Left renal cortex interstitium (tissue), 4 donors: ENCODE measurements at regions not wholly inside any gene's neighbourhood (a gene's known extent, or its start where the extent isn't known, plus 50 kb on each side); places are given as distances from the start of the nearest gene placed in this dataset.
"Not testable (repeated sequence)": the region's sequence is repeated elsewhere in the genome, so short reads cannot be mapped to it uniquely, and the experiment has no call there.

ENCODE experiments used
- DNase-seq, 4 donors: peaks; one replicate each; pipeline ENCODE4 v3.0.0-alpha.2; 2013; ENCODE audit warnings: low read depth in 4 of 4, low spot score in 2 of 4, missing footprints in 1 of 4

DNA sequence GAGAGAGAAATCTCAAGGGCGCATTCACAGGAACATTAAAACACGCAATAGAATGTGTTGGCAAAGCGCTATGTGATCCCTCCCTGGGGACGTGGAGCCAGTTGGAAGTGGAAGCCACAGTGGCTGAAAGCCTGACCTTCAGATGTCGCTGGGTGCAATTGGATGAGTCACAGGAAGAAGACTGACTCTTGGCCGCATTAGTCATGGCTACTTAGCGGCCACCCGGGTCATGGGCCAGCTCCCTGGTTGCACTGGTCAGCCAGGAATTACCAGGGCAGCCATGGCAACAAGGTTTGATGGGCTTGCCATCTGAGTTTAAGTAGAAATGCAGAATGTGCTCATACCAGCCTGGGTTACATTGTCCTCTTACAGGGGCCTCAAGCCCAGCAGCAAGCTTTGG is 231.2 kb upstream of the FRG2C start:
- not testable (repeated sequence) for DNase-seq

DNA sequence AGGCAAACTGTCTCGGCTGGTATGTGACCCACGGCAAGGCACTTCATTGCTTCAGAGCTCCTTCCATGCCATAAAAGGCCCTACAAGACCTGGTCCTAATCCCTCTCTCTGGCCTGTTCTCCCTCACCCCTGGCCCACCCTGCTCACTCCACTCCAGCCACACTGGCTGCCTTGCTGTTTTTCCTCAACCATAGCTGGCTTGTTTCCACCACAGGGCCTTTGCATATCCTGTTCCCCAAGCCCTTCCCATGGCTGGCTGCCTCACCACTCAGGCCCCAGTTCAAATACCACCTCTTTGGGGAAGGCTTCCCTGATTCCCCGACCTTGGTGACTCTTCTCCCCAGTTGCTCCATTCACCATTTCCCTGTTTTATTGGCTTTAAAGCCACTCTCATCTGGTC is 230.8 kb upstream of the FRG2C start:
- DNase-seq = not testable (repeated sequence)

DNA sequence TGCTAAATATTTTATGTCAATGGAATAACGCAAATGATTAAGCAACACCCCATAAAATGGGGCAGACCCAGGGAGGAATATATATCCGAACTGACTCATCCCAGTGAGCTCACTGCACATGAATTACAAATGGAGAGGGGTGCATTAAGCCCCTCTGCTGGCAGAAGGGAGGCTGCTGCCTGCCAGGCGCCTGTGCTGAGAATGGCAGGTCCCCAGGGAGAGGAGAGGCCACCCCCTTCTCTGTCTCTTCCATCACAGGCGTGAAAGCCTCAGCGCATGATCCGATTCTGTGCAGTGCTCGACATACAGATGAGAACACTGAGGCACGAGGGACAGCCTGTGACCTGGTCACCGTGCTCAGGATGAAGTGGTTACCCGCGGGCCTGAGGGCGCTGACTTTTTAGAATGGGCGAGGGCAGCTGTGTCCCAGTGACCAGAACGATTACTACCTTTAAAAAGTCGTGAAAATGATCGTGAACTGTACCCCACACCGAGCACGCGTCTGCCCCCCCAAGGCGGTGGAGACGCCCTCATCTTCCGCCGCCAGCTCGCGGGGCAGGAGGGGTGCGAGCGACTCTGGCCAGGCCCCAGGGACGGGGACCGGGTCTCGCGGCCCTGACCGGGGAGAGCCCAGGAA is 229.7 kb upstream of the FRG2C start:
- not testable (repeated sequence) for DNase-seq

DNA sequence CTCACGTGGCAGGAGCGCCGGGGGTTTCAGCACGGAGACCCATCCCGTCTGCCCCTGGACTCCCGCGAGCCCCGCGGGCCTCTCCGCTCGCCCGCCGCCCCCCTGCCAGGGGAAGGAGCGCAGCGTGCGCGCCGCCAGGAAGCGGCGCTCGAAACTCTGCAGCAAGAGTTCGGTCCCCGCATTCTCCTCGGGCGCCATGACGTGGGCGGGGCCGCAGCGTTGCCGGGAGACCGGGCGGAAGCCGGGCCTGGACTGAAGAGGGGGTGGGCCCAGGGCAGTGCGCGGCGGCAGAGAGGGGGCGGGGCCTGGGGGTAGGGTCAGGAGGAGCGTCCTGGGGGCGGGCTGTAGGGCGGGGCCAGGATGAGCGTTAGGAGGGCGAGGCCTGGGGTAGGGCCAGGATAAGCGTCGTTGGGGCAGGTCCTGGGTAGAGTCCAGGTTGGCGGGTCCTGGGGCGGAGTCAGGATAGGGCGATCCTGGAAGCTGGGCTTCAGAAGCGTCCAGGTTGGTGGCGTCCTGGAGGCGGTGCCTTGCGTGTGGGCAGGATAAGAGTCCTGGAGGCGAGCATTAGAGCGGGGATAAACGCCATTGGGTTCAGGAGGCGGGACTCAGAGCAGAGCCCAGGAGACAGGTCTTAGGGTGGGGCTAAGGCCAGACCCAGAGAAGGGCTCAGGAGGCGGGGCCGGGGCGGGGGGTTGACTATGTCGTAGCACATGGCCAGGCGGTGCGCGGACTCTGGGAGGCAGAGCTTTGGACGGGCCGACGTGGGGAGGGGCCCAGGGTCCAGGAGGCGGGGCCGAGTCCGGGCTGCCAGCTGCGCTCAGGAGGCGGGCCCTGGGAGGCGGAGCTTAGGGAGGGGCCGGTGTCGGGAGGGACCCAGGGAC is 229.0 kb upstream of the FRG2C start:
- DNase-seq = peak; percentile 82 to 93 (median 88)

DNA sequence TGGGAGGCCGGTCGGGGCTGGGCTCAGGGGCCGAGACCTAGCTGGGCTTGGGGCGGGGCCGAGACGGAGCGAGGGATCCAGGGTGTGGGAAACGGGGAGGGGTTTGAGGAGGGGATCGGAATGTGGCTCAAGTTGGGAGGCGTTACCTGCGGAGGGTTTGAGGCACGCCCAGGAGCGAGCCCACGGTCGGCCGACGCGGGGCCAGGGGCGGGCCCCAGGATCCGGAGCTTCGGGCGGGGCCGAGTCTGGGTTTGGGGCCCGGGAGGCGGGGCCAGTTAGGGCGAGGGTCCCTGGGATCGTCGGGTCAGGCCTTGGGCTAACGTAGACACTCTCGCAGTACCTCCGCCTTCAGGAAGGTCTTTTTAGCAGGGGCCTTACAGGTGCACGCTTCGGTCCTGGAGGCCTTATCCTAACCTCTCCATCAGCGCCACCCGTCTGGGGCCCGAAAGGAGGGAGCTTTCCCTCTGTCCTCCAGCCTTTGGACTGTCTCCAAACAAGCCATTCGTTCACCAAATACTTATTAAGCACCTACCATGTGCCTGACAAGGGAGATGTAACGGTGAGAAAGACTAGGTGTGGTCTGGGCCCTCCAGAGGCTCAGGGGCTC is 228.2 kb upstream of the FRG2C start:
- peak in 2 of 4 donors; percentile 43 to 56 for DNase-seq

DNA sequence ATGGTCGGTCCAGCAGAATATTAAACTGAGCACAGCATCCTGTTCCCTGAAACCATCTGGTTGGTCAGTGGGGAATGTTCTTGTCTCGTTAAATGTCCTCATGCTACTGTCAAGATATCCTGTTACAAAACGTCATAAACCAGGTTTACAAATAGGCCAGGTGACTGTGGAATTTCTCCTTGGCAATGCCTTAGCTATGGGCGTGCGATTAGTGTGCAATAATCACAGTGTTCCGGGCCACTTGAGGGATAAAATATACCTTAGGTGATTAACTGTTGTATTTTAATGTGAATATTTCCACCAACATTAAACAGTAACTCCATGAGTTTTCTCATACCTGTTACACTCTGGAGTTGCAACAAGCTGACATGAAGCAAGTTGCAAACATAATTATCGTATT is 223.1 kb upstream of the FRG2C start:
- DNase-seq = not testable (repeated sequence)

DNA sequence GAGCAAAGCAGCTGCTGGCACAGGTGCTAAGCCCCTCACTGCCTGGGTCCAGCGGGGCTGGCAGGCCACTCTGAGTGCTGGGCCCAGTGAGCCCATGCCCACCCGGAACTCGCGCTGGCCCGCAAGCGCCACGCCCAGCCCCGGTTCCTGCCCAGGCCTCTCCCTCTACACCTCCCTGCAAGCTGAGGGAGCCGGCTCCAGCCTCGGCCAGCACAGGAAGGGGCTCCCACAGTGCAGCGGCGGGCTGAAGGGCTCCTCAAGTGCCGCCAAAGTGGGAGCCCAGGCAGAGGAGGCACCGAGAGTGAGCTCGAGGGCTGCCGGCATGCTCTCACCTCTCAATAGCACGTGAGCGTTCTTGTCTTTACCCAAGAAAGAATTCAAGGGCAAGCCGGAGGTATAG is 219.5 kb upstream of the FRG2C start:
- not testable (repeated sequence) for DNase-seq

DNA sequence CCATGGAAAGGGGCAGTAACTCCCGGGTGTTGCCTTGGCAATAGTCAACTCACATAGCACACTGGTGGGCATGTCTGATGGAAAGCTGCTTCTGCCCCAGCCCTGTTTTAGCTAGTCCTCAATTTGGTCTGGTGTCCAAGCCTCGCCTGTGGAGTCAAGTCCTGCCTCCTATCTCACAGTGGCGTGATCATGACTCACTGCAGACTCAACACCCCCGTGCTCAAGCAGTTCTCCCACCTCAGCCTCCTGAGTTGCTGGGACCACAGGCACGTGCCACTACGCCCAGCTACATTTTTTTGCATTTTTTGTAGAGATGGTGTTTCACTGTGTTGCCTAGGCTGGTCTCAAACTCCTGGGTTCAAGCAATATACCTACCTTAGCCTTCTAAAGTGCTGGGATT is 218.9 kb upstream of the FRG2C start:
- not testable (repeated sequence) for DNase-seq

DNA sequence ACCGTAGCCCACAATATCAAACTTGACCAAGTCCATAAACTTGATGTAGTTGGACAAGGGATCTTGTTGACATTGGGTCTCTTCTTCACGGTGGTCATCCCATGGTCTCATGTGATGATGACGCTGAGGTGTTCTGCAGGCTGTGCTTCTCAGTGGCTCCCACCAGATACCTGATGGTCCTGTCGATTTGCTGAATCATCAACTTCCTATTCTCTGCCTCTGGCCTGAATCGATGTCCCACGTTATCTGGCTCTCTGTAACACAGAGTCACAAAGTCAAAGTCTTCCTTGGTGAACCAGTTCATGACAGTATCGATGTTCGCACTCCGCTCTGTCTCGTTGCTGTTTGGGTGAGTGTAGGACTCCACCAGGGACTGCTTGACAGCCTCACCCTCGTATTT is 217.2 kb upstream of the FRG2C start:
- DNase-seq = not testable (repeated sequence)

DNA sequence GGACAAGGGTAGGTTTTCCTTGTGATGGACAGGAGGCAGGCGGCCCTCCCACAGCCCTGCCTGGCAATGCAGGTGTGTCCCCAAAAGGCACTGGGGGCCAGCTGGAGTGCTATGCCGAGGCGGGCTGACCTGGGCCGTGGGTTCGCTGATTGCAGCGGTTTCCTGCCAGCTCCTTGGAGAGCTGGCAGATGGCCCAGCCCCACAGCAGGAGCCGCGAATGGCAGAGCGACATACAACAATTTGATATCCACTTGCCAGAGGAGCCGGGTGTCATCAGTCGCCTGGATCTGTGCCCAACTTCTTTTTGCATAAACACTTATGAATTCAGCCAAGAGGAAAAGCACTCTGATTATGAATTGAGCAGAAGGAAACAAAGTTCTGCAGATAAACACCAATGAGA is 210.8 kb upstream of the FRG2C start:
- not testable (repeated sequence) for DNase-seq

DNA sequence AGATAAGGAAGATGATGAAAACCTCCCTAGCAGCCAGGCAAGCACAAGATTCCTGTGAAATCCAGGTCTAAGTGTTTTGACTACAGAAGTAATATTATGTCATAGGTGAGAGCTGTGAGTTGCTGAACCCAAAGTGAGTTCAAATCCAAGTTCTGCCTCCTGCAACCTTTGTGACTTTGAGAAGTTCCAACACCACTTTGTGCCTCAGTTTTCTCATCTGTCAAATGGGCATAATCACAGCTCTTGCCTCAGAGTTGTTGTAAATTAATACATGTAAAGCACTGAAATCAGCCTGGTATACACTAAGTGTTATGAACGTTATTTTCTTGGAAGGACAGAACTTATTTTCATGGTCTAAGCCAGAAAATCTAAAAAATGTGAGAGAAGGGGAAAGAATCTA is 210.3 kb upstream of the FRG2C start:
- DNase-seq = not testable (repeated sequence)

DNA sequence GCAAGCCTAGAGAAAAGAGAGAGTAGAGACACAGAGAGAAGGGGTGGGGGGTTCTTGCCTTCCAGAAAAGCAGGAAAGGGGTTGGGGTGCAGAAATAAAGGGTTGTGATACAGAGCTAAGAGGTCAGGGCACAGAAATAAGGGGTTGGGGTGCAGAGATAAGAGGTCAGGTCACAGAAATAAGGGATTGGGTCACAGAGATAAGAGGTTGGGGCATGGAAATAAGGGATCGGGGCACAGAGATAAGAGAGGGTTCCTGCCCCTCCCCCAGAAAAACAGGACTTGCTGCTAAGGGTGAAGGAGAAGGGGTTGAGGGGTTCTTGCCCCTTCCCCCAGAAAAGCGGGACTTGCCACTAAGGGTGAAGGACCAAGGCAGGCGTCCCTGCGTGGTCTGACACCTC is 189.6 kb upstream of the FRG2C start:
- DNase-seq = not testable (repeated sequence)

DNA sequence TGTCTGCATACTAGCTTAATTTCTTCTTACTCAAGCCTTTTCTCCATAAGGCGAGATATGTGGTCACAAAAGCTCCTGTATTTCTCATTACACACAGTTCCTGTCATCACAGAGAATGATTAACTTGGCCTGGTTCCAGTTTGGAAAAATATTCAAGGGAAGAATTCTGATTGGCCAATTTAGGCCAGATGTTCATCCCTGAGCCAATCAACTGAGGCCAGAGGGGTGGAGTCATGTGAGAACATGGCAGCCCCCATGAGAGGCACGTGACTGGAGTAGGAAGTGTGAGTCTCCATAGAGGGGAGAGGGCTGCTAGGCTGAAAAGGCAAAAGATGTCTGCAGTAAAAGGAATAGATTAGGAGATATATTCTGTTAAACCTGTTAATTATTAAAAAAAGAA is 167.5 kb upstream of the FRG2C start:
- DNase-seq = not testable (repeated sequence)

DNA sequence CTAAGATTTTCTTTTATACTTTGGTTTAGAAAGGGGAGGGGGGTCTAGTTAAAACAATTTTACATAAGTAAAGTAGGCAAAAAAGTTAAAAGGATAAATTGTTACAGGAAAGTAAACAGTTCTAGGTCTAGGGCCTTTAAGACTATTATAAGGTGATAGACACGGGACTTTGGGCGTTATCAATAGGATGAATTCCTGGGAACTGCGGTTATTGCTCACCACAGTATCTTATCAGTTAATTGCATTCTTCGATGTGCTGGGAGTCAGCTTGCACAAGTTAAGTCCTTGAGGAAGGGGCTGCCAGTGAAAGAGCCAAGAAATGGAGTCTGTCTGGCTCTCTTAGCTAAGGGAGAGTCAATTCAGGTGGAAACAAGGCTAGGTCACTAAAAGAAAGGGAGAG is 163.8 kb upstream of the FRG2C start:
- DNase-seq = not testable (repeated sequence)

DNA sequence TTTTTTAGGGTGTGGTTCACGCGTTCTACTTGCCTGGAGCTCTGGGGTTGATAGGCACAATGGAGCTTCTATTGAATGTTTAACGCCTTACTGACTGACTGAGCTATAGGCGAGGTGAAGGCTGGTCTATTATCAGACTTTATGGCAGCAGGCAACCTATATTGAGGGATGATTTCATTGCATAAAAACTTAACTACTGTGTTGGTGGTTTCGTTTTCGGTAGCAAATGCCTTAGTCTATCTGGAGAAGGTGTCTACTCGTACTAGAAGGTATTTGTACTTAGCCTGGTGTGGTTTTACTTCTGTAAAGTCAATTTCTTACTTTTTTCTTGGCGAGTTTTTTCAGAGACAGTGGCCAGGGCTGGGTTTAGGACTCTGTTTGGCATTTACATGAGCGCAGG is 162.0 kb upstream of the FRG2C start:
- DNase-seq = not testable (repeated sequence)

DNA sequence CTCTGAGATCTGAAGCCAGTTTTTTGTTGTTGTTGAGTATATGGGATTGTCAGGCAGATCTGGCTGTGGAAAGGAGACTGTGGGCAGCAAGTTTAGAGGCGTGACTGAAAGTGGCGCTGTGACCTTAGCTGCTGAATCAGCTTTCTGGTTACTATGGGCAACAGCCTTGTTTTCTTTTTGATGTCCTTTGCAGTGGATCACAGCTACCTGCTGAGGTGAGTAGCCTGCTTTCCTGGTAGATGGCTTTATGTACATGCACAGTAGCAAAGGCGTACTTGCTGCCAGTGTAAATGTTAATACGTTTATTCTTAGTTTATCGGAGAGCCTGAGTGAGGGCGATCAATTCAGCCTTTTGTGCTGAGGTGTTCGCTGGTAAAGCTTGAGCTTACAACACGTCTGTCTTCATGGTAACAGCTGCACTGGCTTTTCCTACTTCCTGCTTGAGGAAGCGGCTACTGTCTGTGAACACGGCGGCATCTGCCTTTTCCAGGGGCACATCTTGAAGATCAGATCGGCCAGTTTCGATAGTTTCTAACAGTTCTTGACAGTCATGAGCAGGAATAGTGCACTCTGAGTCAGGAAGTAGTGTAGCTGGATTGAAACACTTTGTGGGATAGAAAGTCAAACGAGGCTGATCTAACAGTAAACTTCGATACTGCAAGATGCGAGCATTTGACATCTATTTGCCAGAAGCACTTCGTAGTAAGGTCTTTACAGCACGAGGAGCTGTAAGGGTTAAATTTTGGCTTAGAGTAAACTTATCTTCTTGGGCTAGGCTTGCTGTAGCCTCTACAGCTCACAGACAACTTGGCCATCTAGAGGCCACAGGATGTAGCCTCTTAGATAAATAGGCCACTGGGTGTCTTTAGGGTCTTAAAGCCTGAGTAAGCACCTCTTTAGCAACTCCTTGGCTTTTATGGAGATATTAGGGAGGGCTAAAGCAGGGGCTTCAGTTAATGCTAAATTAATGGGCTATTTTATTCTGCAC is 161.1 kb upstream of the FRG2C start:
- DNase-seq = peak in 3 of 4 donors; percentile 25 to 62 (median 35)

DNA sequence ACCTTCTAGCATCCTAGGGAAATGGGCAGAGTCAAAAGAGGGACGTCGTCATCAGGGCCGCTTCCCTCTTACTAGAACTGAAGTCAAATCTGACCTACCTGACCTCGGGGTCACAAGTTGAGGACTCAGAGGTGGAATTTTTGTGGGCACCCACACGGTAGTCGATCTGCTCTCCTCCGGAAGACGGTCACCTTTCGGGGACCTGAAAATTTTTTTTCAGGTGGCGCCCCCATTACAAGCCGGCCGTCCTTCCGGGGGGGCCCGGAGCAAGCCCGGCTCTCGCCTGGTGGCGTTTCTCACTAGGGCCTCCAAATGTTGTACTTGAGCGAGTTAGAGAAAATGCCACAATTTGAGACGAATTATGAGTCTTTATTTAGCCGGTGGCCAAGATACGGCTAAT is 157.5 kb upstream of the FRG2C start:
- DNase-seq = no peak

DNA sequence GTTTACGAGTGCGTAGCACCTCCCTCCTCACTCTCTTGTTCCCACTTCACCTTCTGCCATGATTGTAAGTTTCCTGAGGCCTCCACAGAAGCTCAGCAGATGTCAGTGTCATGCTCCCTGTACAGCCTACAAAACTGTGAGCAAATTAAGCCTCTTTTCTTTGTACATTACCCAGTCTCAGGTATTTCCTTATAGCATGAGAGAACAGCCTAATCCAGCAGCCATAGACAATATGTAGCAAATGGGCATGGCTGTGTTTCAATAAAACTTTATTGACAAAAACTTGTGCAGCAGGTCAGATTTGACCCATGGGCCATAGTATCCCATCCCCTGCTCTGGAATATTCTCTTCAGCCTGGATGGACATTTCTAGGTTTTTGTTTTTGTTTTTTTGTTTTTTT is 156.2 kb upstream of the FRG2C start:
- not testable (repeated sequence) for DNase-seq

DNA sequence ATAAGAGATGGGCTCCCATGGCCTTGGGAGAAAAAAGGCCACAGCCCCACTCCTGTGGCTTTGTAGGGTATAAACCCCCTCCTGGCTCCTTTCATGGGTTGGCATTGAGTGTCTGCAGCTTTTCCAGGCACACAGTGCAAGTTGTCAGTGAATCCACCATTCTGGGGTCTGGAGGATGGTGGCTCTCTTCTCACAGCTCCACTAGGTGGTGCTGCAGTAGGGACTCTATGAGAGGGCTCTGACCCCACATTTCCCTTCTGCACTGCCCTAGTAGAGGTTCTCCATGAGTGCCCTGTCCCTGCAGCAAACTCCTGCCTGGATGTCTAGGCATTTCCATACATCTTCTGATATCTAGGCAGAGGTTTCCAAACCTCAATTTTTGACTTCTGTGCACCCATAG is 136.5 kb upstream of the FRG2C start:
- not testable (repeated sequence) for DNase-seq

DNA sequence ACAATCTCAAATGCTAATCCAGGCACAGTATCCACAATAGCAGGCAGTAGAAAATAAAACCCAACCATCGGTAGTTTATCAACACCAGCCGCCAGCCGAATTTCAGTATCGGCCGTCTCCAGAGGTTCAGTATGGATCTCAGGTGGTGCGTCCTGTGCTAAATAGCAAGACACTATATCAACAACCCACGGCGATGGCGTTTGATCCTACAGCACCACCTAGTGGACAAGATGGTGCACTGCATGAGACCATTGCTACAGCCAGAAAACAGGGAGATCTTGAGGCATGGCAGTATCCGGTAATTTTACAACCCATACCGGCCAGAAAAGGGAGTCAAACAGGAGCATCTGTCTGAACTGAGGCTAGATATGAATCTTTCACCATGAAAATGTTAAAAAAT is 112.0 kb upstream of the FRG2C start:
- not testable (repeated sequence) for DNase-seq
